Thyroid gland (tissue), 4 donors: ENCODE measurements at regions not wholly inside any gene's neighbourhood (a gene's known extent, or its start where the extent isn't known, plus 50 kb on each side); places are given as distances from the start of the nearest gene placed in this dataset.
A peak's percentile ranks its signal among the peaks of the same experiment; 100 is the strongest.

Experiments used
- DNase-seq, 2 donors: peaks; one replicate each; pipeline ENCODE4 v3.0.0-alpha.2; 2019
- H3K27ac ChIP-seq, 3 donors: fragments of 200-600 bp; sonication (generic); 1 replicate in 2 of 3; 2 replicates in 1 of 3; pipeline ENCODE4 v1.5.1; 2016 to 2019; ENCODE audit warnings: mild to moderate bottlenecking in 1 of 3, moderate library complexity in 1 of 3
- H3K27me3 ChIP-seq: fragments of 200-600 bp; sonication (generic); one replicate; pipeline ENCODE4 v1.5.1; 2019
- H3K36me3 ChIP-seq, 2 donors: fragments of 200-600 bp; sonication (generic); one replicate each; pipeline ENCODE4 v1.5.1; 2016 to 2019
- H3K4me1 ChIP-seq, 2 donors: fragments of 200-600 bp; sonication (generic); one replicate each; pipeline ENCODE4 v1.5.1; 2017 to 2019
- H3K4me3 ChIP-seq, 3 donors: fragments of 200-600 bp; sonication (generic); replicated peaks in 1 of 3; 1 replicate in 2 of 3; 2 replicates in 1 of 3; pipeline ENCODE4 v1.5.1; 2016; ENCODE audit warnings: mild to moderate bottlenecking in 1 of 3
- H3K9me3 ChIP-seq: fragments of 200-600 bp; sonication (generic); one replicate; pipeline ENCODE4 v1.5.1; 2017
- CTCF ChIP-seq, 6 experiments: fragments of 200-600 bp in 3 of 6; fragments of 450-650 bp in 3 of 6; sonication (generic) in 3 of 6; IDR thresholded peaks; one replicate each; pipeline ENCODE4 v1.5.1; 2016 to 2019; ENCODE audit warnings: antibody characterized with exemption in 6 of 6, mild to moderate bottlenecking in 2 of 6, inconsistent platforms in 1 of 6, moderate library complexity in 1 of 6
- POLR2A ChIP-seq, 2 donors: fragments of 450-650 bp; IDR thresholded peaks; one replicate each; pipeline ENCODE4 v1.6.1; 2017; ENCODE audit warnings: antibody characterized with exemption in 2 of 2, mild to moderate bottlenecking in 2 of 2, moderate library complexity in 1 of 2
- WGBS, 2 donors: methylation state at CpG; one replicate each; pipeline ENCODE4 v1.1.5; 2017; 5-methylcytosine and 5-hydroxymethylcytosine counted together
- intact Hi-C: fragments of 100-400 bp; cut with DNase I; formaldehyde crosslinking; loops from one replicate; pipeline ENCODE4 v1.15.1; 2023

DNA sequence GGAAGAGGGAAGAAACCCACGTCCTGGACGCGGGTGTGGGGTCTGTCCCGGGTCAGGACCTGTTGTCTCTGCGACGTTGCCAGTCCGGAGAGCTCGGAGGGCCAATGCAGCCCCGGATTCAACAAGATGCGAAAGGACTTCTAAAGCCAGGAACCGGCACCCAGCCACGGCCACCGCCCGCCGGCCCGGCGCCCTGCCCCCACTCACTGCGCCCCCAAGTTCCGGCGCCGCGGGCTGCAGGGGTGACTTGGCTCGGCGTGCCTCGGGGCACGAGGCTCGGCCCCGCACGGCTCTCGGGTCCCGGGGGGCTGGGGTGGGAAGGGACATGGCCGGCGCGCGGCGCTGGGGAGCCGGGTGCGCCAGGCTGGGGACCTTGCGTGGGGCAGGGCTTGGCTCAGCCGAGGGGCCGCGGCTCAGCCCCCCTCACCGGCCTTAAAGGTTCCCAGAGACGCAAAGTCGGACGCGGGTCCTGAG is 51.8 kb upstream of the H6PD start:
- 0 to 3% methylated on average over 4 to 7 of the region's 47 CpGs for WGBS, 2 donors
- intact Hi-C loops: no loop called here
- no peaks in the 10 kb centered on the region for H3K9me3 ChIP-seq
- peak in 1 of 2 donors; percentile 7 for DNase-seq
- peaks cover 14 to 29% of the 10 kb centered on the region in 2 donors for H3K4me1 ChIP-seq
- no peaks in the 10 kb centered on the region for H3K36me3 ChIP-seq
- TF ChIP-seq POLR2A (IDR thresholded peaks at IDR 0.05): no peak
- TF ChIP-seq CTCF (IDR thresholded peaks at IDR 0.05): no peak
- peak overlapping the region in 2 of 3 donors; percentile 40 to 42 for H3K27ac ChIP-seq
- H3K27me3 ChIP-seq: no peaks in the 10 kb centered on the region
- H3K4me3 ChIP-seq: peak overlapping the region; percentile 26 to 74 (median 37)

GRCh38 chr1:9183441-9183840 is 51.1 kb upstream of the H6PD start:
- intact Hi-C loops: no loop called here
- no peaks in the 10 kb centered on the region for H3K36me3 ChIP-seq
- peak overlapping the region in 1 of 3 donors; percentile 74 for H3K4me3 ChIP-seq
- no peak for TF ChIP-seq CTCF (IDR thresholded peaks at IDR 0.05)
- DNase-seq: no peak
- H3K27me3 ChIP-seq: no peaks in the 10 kb centered on the region
- no peaks in the 10 kb centered on the region for H3K9me3 ChIP-seq
- no peak overlapping the region for H3K27ac ChIP-seq
- peaks cover 14 to 29% of the 10 kb centered on the region in 2 donors for H3K4me1 ChIP-seq
- 53 to 58% methylated on average over 9 to 20 of the region's 24 CpGs for WGBS, 2 donors

DNA sequence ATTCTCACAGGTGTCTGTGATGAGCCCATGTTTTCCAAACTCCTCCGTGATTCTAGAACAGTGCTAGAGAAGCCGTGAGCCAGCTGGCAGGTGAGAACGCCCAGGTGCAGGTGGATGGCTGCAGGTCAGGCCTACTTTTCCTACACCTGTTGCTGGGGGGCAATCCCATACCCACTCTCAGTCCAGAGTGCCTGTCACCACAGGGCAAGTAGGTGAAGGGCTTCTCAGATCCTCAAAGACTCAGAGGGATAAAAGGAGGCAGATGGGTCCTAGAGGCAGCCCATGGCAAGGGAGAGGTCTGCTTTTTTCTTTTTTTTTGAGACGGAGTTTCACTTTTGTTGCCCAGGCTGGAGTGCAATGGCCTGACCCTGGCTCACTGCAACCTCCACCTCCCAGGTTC is 50.7 kb upstream of the H6PD start:
- no peaks in the 10 kb centered on the region for H3K36me3 ChIP-seq
- intact Hi-C loops: no loop called here
- no peaks in the 10 kb centered on the region for H3K27me3 ChIP-seq
- no peak for DNase-seq
- H3K4me1 ChIP-seq: peaks cover 14 to 29% of the 10 kb centered on the region in 2 donors
- TF ChIP-seq CTCF (IDR thresholded peaks at IDR 0.05) (no peak), POLR2A (IDR thresholded peaks at IDR 0.05) (no peak)
- no peaks in the 10 kb centered on the region for H3K9me3 ChIP-seq
- WGBS, 2 donors: 60 to 67% methylated on average over 1 to 4 of the region's 4 CpGs
- no peak overlapping the region for H3K27ac ChIP-seq
- H3K4me3 ChIP-seq: no peak overlapping the region

- no peak overlapping the region for H3K4me3 ChIP-seq
- no peak for TF ChIP-seq POLR2A (IDR thresholded peaks at IDR 0.05)
- no peak for TF ChIP-seq CTCF (IDR thresholded peaks at IDR 0.05)
- intact Hi-C loops: no loop called here
- no peak for DNase-seq
- H3K27me3 ChIP-seq: no peaks in the 10 kb centered on the region
- H3K4me1 ChIP-seq: peaks cover 14 to 29% of the 10 kb centered on the region in 2 donors
- 93 to 96% methylated on average over 8 of the region's 8 CpGs for WGBS, 2 donors
- no peak overlapping the region for H3K27ac ChIP-seq
- no peaks in the 10 kb centered on the region for H3K36me3 ChIP-seq
- H3K9me3 ChIP-seq: no peaks in the 10 kb centered on the region
These were observed 49.8 kb upstream of the H6PD start for GRCh38 chr1:9184749-9185148.
